Putamen (tissue), 1 donor: ENCODE measurements at regions not wholly inside any gene's neighbourhood (a gene's known extent, or its start where the extent isn't known, plus 50 kb on each side); places are given as distances from the start of the nearest gene placed in this dataset.
"Not testable (repeated sequence)": the region's sequence is repeated elsewhere in the genome, so short reads cannot be mapped to it uniquely, and the experiment has no call there.

Experiments used
- DNase-seq: peaks from one replicate; pipeline ENCODE4 v3.0.0-alpha.2; 2016; ENCODE audit warnings: low spot score

GRCh38 chr3:96483781-96484180, 330.6 kb upstream of the EPHA6 start:
- no peak for DNase-seq

GRCh38 chr3:96488708-96489107, 325.7 kb upstream of the EPHA6 start:
- DNase-seq, result no peak

GRCh38 chr3:96491023-96491422, 323.4 kb upstream of the EPHA6 start:
- DNase-seq, result no peak

- no peak for DNase-seq
Measured at GRCh38 chr3:96491868-96492267, 322.5 kb upstream of the EPHA6 start.

- no peak for DNase-seq
Measured at GRCh38 chr3:96510334-96510733, 304.1 kb upstream of the EPHA6 start.

- no peak for DNase-seq
Measured at GRCh38 chr3:96537165-96537564, 277.2 kb upstream of the EPHA6 start.

- no peak for DNase-seq
Measured at GRCh38 chr3:96538186-96538585, 276.2 kb upstream of the EPHA6 start.

- no peak for DNase-seq
Measured at GRCh38 chr3:96548073-96548472, 266.3 kb upstream of the EPHA6 start.

GRCh38 chr3:96576935-96577334, 237.5 kb upstream of the EPHA6 start:
- no peak for DNase-seq

GRCh38 chr3:96584066-96584465, 230.3 kb upstream of the EPHA6 start:
- DNase-seq, result no peak

- DNase-seq, result not testable (repeated sequence)
Measured at GRCh38 chr3:96606865-96607264, 207.5 kb upstream of the EPHA6 start.

GRCh38 chr3:96619475-96619874, 194.9 kb upstream of the EPHA6 start:
- DNase-seq, result no peak

GRCh38 chr3:96622878-96623277, 191.5 kb upstream of the EPHA6 start:
- DNase-seq, result no peak

- DNase-seq, result no peak
Measured at GRCh38 chr3:96631050-96631449, 183.3 kb upstream of the EPHA6 start.

GRCh38 chr3:96646596-96646995, 167.8 kb upstream of the EPHA6 start:
- no peak for DNase-seq

- no peak for DNase-seq
Measured at GRCh38 chr3:96657710-96658109, 156.7 kb upstream of the EPHA6 start.

GRCh38 chr3:96671861-96672595, 142.4 kb upstream of the EPHA6 start:
- DNase-seq, result not testable (repeated sequence)

- DNase-seq, result no peak
Measured at GRCh38 chr3:96677156-96677555, 137.2 kb upstream of the EPHA6 start.

GRCh38 chr3:96678325-96678724, 136.1 kb upstream of the EPHA6 start:
- DNase-seq, result no peak

GRCh38 chr3:96700322-96701315, 113.8 kb upstream of the EPHA6 start:
- no peak for DNase-seq

- no peak for DNase-seq
Measured at GRCh38 chr3:96705895-96706294, 108.5 kb upstream of the EPHA6 start.

- no peak for DNase-seq
Measured at GRCh38 chr3:96706509-96706908, 107.9 kb upstream of the EPHA6 start.

- no peak for DNase-seq
Measured at GRCh38 chr3:96711816-96712215, 102.6 kb upstream of the EPHA6 start.
